ENCODE measurements at regions not wholly inside any gene's neighbourhood (a gene's known extent, or its start where the extent isn't known, plus 50 kb on each side); places are given as distances from the start of the nearest gene placed in this dataset.

DNA sequence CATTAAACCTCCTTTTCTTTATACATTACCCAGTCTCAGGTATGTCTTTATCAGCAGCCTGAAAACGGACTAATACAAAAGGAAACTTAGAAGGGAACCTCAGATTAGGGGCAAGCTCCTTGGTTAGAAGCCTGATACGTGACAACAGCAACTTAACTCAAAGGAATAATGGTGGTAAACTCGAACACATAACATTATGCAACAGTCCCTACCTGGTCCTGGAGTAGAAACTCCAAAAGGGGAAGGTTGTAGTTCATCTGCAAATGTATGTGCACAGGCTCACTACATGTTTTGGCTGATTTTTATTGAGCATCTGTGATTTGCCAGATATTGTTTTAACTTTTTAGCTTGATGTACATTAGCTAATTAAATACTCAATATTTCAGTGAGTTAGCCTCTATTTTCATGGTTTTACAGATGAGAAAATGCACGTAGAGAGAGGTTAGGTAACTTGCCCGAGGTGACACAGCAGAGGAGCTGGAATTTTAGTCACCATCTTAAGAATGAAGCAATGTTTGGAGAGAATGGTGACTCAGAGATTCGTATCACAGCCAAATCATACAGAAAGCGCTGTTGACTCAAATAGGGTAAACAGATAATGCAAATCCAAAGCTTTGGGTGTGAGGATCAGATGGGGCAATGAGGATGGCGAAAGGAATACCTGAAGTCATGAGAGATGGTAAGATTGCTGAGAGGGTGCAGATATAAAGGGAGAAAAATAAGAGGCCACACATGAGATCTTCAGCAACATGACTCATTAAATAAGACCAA is 194.9 kb upstream of the RBFOX1 start:
- DNase-seq (ENCODE audit: low read depth), result no peak
- TF ChIP-seq, protein P1, sequence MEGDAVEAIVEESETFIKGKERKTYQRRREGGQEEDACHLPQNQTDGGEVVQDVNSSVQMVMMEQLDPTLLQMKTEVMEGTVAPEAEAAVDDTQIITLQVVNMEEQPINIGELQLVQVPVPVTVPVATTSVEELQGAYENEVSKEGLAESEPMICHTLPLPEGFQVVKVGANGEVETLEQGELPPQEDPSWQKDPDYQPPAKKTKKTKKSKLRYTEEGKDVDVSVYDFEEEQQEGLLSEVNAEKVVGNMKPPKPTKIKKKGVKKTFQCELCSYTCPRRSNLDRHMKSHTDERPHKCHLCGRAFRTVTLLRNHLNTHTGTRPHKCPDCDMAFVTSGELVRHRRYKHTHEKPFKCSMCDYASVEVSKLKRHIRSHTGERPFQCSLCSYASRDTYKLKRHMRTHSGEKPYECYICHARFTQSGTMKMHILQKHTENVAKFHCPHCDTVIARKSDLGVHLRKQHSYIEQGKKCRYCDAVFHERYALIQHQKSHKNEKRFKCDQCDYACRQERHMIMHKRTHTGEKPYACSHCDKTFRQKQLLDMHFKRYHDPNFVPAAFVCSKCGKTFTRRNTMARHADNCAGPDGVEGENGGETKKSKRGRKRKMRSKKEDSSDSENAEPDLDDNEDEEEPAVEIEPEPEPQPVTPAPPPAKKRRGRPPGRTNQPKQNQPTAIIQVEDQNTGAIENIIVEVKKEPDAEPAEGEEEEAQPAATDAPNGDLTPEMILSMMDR (conservative IDR thresholded peaks at IDR 0.05; ENCODE audit: low read depth, low read length), result no peak
- H3K4me3 ChIP-seq (ENCODE audit: low read depth, low read length), result no peak overlapping the region

- TF ChIP-seq, protein P1 (conservative IDR thresholded peaks at IDR 0.05; ENCODE audit: low read depth, low read length), result no peak
- no peak overlapping the region for H3K4me3 ChIP-seq (ENCODE audit: low read depth, low read length)
- DNase-seq (ENCODE audit: low read depth), result no peak
These were observed 200.2 kb upstream of the RBFOX1 start for GRCh38 chr16:7132465-7132864.

DNA sequence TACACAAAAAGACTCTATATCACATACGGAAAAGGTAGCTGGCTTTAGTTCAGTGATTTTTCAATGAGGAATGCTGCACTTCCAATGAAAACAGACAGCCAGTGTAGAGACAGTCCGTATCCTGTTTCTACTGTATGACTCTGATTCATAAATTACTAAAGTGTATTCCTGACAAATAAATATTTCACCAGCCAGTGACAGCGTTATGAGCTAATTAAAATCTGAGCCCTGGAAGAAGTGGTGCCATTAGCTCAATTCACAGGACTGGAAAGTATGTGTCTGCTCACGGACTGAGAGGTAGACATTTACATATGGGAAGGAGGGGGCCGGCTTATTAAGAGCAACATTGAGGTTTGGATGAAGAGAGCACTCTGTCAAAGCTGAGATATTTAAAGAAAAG is 207.9 kb upstream of the RBFOX1 start:
- no peak for DNase-seq (ENCODE audit: low read depth)
- no peak overlapping the region for H3K4me3 ChIP-seq (ENCODE audit: low read depth, low read length)
- TF ChIP-seq, protein P1 (conservative IDR thresholded peaks at IDR 0.05; ENCODE audit: low read depth, low read length), result no peak

- no peak overlapping the region for H3K4me3 ChIP-seq (ENCODE audit: low read depth, low read length)
- DNase-seq (ENCODE audit: low read depth), result no peak
- TF ChIP-seq, protein P1 (conservative IDR thresholded peaks at IDR 0.05; ENCODE audit: low read depth, low read length), result no peak
These were observed 208.4 kb upstream of the RBFOX1 start for GRCh38 chr16:7124242-7124641.

GRCh38 chr16:7116734-7117133 is 215.9 kb upstream of the RBFOX1 start:
- DNase-seq (ENCODE audit: low read depth), result no peak
- no peak overlapping the region for H3K4me3 ChIP-seq (ENCODE audit: low read depth, low read length)
- TF ChIP-seq, protein P1 (conservative IDR thresholded peaks at IDR 0.05; ENCODE audit: low read depth, low read length), result no peak

GRCh38 chr16:7115898-7116297 is 216.7 kb upstream of the RBFOX1 start:
- TF ChIP-seq, protein P1 (conservative IDR thresholded peaks at IDR 0.05; ENCODE audit: low read depth, low read length), result no peak
- no peak overlapping the region for H3K4me3 ChIP-seq (ENCODE audit: low read depth, low read length)
- no peak for DNase-seq (ENCODE audit: low read depth)

DNA sequence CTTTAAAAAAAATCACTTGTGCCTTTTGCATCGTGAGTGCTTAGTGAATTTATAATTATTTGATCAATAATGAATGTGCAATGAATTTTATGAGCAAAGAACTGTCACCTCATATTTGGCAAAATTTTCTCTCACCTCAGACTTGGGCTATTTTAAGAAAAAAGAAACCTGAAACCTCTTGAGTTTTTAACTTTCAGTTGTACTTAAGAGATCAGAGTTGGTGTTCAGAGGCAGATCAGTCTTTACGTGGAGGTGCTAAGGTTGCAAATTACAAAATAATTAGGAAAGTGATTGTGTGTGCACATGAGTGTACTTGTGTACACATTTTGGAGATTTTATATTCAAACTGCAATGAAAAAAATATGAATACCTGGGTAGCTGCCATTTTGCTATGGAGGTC is 218.7 kb upstream of the RBFOX1 start:
- no peak overlapping the region for H3K4me3 ChIP-seq (ENCODE audit: low read depth, low read length)
- TF ChIP-seq, protein P1 (conservative IDR thresholded peaks at IDR 0.05; ENCODE audit: low read depth, low read length), result no peak
- no peak for DNase-seq (ENCODE audit: low read depth)
